ENCODE measurements at regions not wholly inside any gene's neighbourhood (a gene's known extent, or its start where the extent isn't known, plus 50 kb on each side); places are given as distances from the start of the nearest gene placed in this dataset.

- TF ChIP-seq CTCF (IDR thresholded peaks at IDR 0.05; ENCODE audit: poor library complexity) (no peak), EZH2 (IDR thresholded peaks at IDR 0.05; ENCODE audit: borderline replicate concordance) (no peak)
These were observed 642.7 kb upstream of the ARGLU1 start for GRCh38 chr13:107210723-107211030.

All from hepatocyte (in vitro differentiated cells).